Spleen (tissue), 11 donors: ENCODE measurements at regions not wholly inside any gene's neighbourhood (a gene's known extent, or its start where the extent isn't known, plus 50 kb on each side); places are given as distances from the start of the nearest gene placed in this dataset.
"Not testable (repeated sequence)": the region's sequence is repeated elsewhere in the genome, so short reads cannot be mapped to it uniquely, and the experiment has no call there.

Source experiments
- DNase-seq: peaks from one replicate; pipeline ENCODE4 v3.0.0-alpha.2; 2020
- H3K27ac ChIP-seq, 8 donors: fragments of 200-600 bp; sonication (generic) in 7 of 8; 1 replicate in 4 of 8; 2 replicates in 4 of 8; pipeline versions ENCODE4 v1.5.0 to v1.8.0; 2016 to 2021; ENCODE audit warnings: inconsistent platforms in 4 of 8, mild to moderate bottlenecking in 4 of 8, moderate library complexity in 1 of 8
- H3K27me3 ChIP-seq, 7 donors: fragments of 200-600 bp; sonication (generic) in 6 of 7; replicated peaks in 1 of 7; 1 replicate in 4 of 7; 2 replicates in 3 of 7; pipeline versions ENCODE4 v1.5.0 to v1.8.0; 2016 to 2021; ENCODE audit warnings: inconsistent platforms in 3 of 7, mild to moderate bottlenecking in 1 of 7
- H3K36me3 ChIP-seq, 6 donors: fragments of 200-600 bp; sonication (generic) in 5 of 6; 1 replicate in 4 of 6; 2 replicates in 2 of 6; pipeline versions ENCODE4 v1.5.0 to v1.8.0; 2016 to 2021; ENCODE audit warnings: inconsistent platforms in 2 of 6
- H3K4me1 ChIP-seq, 6 donors: fragments of 200-600 bp; sonication (generic) in 5 of 6; 1 replicate in 3 of 6; 2 replicates in 3 of 6; pipeline versions ENCODE4 v1.5.0 to v1.8.0; 2016 to 2021; ENCODE audit warnings: inconsistent platforms in 3 of 6
- H3K4me3 ChIP-seq, 8 donors: fragments of 200-600 bp; sonication (generic) in 7 of 8; 1 replicate in 4 of 8; 2 replicates in 4 of 8; pipeline versions ENCODE4 v1.5.0 to v1.8.0; 2016 to 2021; ENCODE audit warnings: inconsistent platforms in 4 of 8, mild to moderate bottlenecking in 4 of 8, moderate library complexity in 2 of 8
- H3K9me3 ChIP-seq, 8 donors: fragments of 200-600 bp; sonication (generic) in 7 of 8; 1 replicate in 4 of 8; 2 replicates in 4 of 8; pipeline versions ENCODE4 v1.5.0 to v1.8.0; 2016 to 2021; ENCODE audit warnings: inconsistent platforms in 4 of 8
- POLR2A ChIP-seq, 3 donors: fragments of 450-650 bp; IDR thresholded peaks; one replicate each; pipeline ENCODE4 v1.5.1; 2017; ENCODE audit warnings: antibody characterized with exemption in 3 of 3, mild to moderate bottlenecking in 1 of 3
- POLR2AphosphoS5 ChIP-seq, 3 donors: sonication (generic); formaldehyde crosslinking; IDR thresholded peaks; one replicate each; pipeline ENCODE4 v1.5.1; 2017; ENCODE audit warnings: antibody characterized with exemption in 3 of 3
- WGBS, 5 donors: extraction: QIAGEN DNeasy Blood & Tissue Kit in 3 of 5; methylation state at CpG; one replicate each; pipeline versions ENCODE4 v1.1.5 to v1.1.7; 2013 to 2018; 5-methylcytosine and 5-hydroxymethylcytosine counted together
- intact Hi-C: fragments of 100-400 bp; cut with DNase I; formaldehyde crosslinking; loops from one replicate; pipeline ENCODE4 v1.15.0; 2023; ENCODE audit warnings: low total_unique reads
- TF ChIP-seq, protein P1 (sequence below), 11 experiments: fragments of 200-600 bp in 7 of 11; fragments of 450-650 bp in 4 of 11; sonication (generic) in 4 of 11; IDR thresholded peaks in 8 of 11; conservative IDR thresholded peaks in 3 of 11; 1 replicate in 7 of 11; 2 replicates in 4 of 11; pipeline versions ENCODE4 v1.4.0 to v1.8.0; 2016 to 2021; ENCODE audit warnings: antibody characterized with exemption in 11 of 11, inconsistent platforms in 4 of 11, mild to moderate bottlenecking in 1 of 11
- donor health status: healthy with polysubstance abuse.
- donor health status: DM: no; HTN: no; CAD: no; lungs with moderate emphysema.
- donor health status: DM: no; HTN: no; CAD: no.
- donor health status: Bipolar disorder and iron deficiency.
- donor health status: healthy.
- donor health status: DM: no; HTN: no; CAD: no.
- donor health status: DM: yes; HTN: yes; CAD: no.

DNA sequence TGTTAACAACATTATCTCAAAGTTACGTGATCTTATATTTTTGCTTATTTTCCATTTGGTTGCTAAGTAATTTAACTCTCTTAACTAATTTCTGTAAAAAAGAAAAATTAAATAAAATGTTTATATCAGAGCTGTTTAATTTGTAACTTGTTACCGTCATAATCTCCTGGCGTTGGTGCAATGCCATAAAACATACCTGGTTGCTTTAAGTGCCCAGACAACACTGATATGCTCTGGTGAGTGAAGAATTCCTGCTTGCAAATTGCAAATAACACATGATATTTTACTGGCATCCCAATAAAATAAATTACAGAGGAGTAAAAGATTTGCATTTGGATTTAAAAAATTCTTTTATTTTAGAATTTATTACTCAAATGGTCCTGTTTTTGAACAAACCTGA, 640.1 kb upstream of the MIS18BP1 start:
- Histone ChIP-seq H3K27ac (no peak overlapping the region), H3K27me3 (no peaks in the 10 kb centered on the region), H3K36me3 (no peaks in the 10 kb centered on the region), H3K4me3 (no peak overlapping the region), H3K9me3 (peaks cover 0 to 11% (median 0%) of the 10 kb centered on the region in 8 donors), H3K4me1 (no peaks in the 10 kb centered on the region)
- WGBS, 5 donors = 53 to 77% (median 62%) methylated on average over 3 of the region's 3 CpGs
- TF ChIP-seq POLR2AphosphoS5 (IDR thresholded peaks at IDR 0.05) (no peak), POLR2A (IDR thresholded peaks at IDR 0.05) (no peak)
- TF ChIP-seq, protein P1, sequence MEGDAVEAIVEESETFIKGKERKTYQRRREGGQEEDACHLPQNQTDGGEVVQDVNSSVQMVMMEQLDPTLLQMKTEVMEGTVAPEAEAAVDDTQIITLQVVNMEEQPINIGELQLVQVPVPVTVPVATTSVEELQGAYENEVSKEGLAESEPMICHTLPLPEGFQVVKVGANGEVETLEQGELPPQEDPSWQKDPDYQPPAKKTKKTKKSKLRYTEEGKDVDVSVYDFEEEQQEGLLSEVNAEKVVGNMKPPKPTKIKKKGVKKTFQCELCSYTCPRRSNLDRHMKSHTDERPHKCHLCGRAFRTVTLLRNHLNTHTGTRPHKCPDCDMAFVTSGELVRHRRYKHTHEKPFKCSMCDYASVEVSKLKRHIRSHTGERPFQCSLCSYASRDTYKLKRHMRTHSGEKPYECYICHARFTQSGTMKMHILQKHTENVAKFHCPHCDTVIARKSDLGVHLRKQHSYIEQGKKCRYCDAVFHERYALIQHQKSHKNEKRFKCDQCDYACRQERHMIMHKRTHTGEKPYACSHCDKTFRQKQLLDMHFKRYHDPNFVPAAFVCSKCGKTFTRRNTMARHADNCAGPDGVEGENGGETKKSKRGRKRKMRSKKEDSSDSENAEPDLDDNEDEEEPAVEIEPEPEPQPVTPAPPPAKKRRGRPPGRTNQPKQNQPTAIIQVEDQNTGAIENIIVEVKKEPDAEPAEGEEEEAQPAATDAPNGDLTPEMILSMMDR (IDR thresholded peaks at IDR 0.05 in 8 of 11, conservative IDR thresholded peaks at IDR 0.05 in 3 of 11) = no peak
- intact Hi-C loops = no loop called here
- DNase-seq = no peak

- Histone ChIP-seq H3K4me1 (no peaks in the 10 kb centered on the region), H3K9me3 (peaks cover 0 to 11% (median 0%) of the 10 kb centered on the region in 8 donors), H3K27me3 (no peaks in the 10 kb centered on the region), H3K27ac (no peak overlapping the region), H3K36me3 (no peaks in the 10 kb centered on the region), H3K4me3 (no peak overlapping the region)
- WGBS, 5 donors = 64 to 78% (median 70%) methylated on average over 18 of the region's 18 CpGs
- TF ChIP-seq POLR2A (IDR thresholded peaks at IDR 0.05) (no peak), POLR2AphosphoS5 (IDR thresholded peaks at IDR 0.05) (no peak)
- TF ChIP-seq, protein P1 (IDR thresholded peaks at IDR 0.05 in 8 of 11, conservative IDR thresholded peaks at IDR 0.05 in 3 of 11) = no peak
- intact Hi-C loops = no loop called here
- DNase-seq = no peak
Measured at GRCh38 chr14:45891417-45892080, 638.5 kb upstream of the MIS18BP1 start.

GRCh38 chr14:45888766-45889285, 635.8 kb upstream of the MIS18BP1 start:
- intact Hi-C loops, DNase-seq, H3K27me3 ChIP-seq, H3K4me3 ChIP-seq, H3K36me3 ChIP-seq, H3K27ac ChIP-seq, H3K4me1 ChIP-seq: not testable (repeated sequence)
- 83 to 90% (median 85%) methylated on average over 23 to 28 of the region's 28 CpGs for WGBS, 5 donors
- H3K9me3 ChIP-seq = peaks cover 0 to 11% (median 0%) of the 10 kb centered on the region in 8 donors

DNA sequence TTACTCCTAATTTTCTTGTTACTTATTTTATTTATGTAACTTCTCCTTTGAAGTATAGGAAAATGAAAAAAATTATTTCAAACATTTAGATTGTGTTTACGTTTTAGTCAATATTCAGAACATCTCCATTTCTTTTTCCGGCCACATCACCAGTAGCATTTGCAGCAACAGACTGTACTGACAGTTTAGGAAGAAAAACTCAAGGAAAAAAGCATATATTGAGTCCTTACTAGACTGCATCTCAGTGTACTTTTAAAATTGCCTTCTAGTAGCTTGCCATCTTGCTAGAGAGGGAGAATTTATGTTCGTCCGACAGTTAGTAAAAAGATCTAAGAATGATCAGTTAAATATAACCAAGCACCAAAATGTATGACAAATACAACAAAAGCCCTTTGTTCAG, 625.0 kb upstream of the MIS18BP1 start:
- no peak for DNase-seq
- H3K27me3 ChIP-seq = no peaks in the 10 kb centered on the region
- H3K27ac ChIP-seq = no peak overlapping the region
- H3K9me3 ChIP-seq = peaks cover 0 to 28% (median 12%) of the 10 kb centered on the region in 8 donors
- H3K4me3 ChIP-seq = no peak overlapping the region
- 68 to 94% (median 87%) methylated on average over 4 of the region's 4 CpGs for WGBS, 5 donors
- no peaks in the 10 kb centered on the region for H3K36me3 ChIP-seq
- H3K4me1 ChIP-seq = no peaks in the 10 kb centered on the region
- intact Hi-C loops = no loop called here
- TF ChIP-seq POLR2AphosphoS5 (IDR thresholded peaks at IDR 0.05) (no peak), POLR2A (IDR thresholded peaks at IDR 0.05) (no peak)
- TF ChIP-seq, protein P1 (IDR thresholded peaks at IDR 0.05 in 8 of 11, conservative IDR thresholded peaks at IDR 0.05 in 3 of 11) = no peak
